ENCODE measurements at regions not wholly inside any gene's neighbourhood (a gene's known extent, or its start where the extent isn't known, plus 50 kb on each side); places are given as distances from the start of the nearest gene placed in this dataset.

- 100% methylated on average over 1 of the region's 2 CpGs for WGBS (ENCODE audit: insufficient coverage)
- DNase-seq = no peak
- H3K36me3 ChIP-seq (replicated peaks in 1 of 2; ENCODE audit: control extremely low read depth in 1 of 2, control insufficient read depth in 1 of 2, extremely low read depth in 1 of 2, insufficient read depth in 2 of 2, low read length in 1 of 2) = no peaks in the 10 kb centered on the region
- no peak overlapping the region for H3K27ac ChIP-seq (ENCODE audit: low read length in 2 of 2)
- intact Hi-C loops (cut with micrococcal nuclease) = no loop called here
- peaks cover 9 to 10% of the 10 kb centered on the region in 2 donors for H3K4me1 ChIP-seq (ENCODE audit: control insufficient read depth in 2 of 2, insufficient read depth in 2 of 2, low read length in 2 of 2)
- ChIA-PET CTCF (interaction anchor here (0.8 kb wide), 1 partner anchor 21 kb away, joined by 3 read pairs; no protein-coding TSS in a partner anchor), POLR2A (no interaction called here)
- H4K20me1 ChIP-seq (ENCODE audit: control insufficient read depth, insufficient read depth, low read length, poor library complexity, severe bottlenecking) = no peaks in the 10 kb centered on the region
- H3K4me3 ChIP-seq (ENCODE audit: control extremely low read depth in 1 of 5, extremely low read depth in 1 of 5, insufficient read depth in 1 of 5, low read depth in 2 of 5, low read length in 4 of 5) = no peak overlapping the region
- Mint-ChIP-seq H3K9me3 (ENCODE audit: insufficient read depth) (no peaks in the 10 kb centered on the region), H3K27ac (no peak overlapping the region), H3K27me3 (peaks cover 9% of the 10 kb centered on the region), H3K4me3 (peak overlapping the region; percentile 12), H3K4me1 (peaks cover 11% of the 10 kb centered on the region)
- H3K4me2 ChIP-seq (replicated peaks; ENCODE audit: low read depth, low read length, poor library complexity, severe bottlenecking) = peak overlapping the region; percentile 38
- TF ChIP-seq, protein P1, sequence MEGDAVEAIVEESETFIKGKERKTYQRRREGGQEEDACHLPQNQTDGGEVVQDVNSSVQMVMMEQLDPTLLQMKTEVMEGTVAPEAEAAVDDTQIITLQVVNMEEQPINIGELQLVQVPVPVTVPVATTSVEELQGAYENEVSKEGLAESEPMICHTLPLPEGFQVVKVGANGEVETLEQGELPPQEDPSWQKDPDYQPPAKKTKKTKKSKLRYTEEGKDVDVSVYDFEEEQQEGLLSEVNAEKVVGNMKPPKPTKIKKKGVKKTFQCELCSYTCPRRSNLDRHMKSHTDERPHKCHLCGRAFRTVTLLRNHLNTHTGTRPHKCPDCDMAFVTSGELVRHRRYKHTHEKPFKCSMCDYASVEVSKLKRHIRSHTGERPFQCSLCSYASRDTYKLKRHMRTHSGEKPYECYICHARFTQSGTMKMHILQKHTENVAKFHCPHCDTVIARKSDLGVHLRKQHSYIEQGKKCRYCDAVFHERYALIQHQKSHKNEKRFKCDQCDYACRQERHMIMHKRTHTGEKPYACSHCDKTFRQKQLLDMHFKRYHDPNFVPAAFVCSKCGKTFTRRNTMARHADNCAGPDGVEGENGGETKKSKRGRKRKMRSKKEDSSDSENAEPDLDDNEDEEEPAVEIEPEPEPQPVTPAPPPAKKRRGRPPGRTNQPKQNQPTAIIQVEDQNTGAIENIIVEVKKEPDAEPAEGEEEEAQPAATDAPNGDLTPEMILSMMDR (IDR thresholded peaks at IDR 0.05) = no peak
- no peak for TF ChIP-seq EZH2 (IDR thresholded peaks at IDR 0.05; ENCODE audit: borderline replicate concordance, insufficient read depth, low read depth, low read length, poor library complexity, severe bottlenecking)
- peaks cover 0 to 2% (median 0%) of the 10 kb centered on the region in 3 donors for H3K9me3 ChIP-seq (ENCODE audit: control extremely low read depth in 1 of 3, control insufficient read depth in 2 of 3, insufficient read depth in 1 of 3, low read length in 2 of 3)
- no peaks in the 10 kb centered on the region for H3K79me2 ChIP-seq (ENCODE audit: control insufficient read depth, insufficient read depth, low read length)
- H3K9ac ChIP-seq (ENCODE audit: low read length) = no peak overlapping the region
- ATAC-seq (ENCODE audit: low read depth) = no peak
- peaks cover 0 to 3% (median 0%) of the 10 kb centered on the region in 4 experiments for H3K27me3 ChIP-seq (replicated peaks in 1 of 4; ENCODE audit: control extremely low read depth in 1 of 4, control insufficient read depth in 3 of 4, insufficient read depth in 4 of 4, low read length in 3 of 4)
- peak overlapping the region; percentile 62 for H2AFZ ChIP-seq (ENCODE audit: insufficient read depth, low read depth, low read length, poor library complexity, severe bottlenecking)
These were observed 379.3 kb upstream of the DCN start for GRCh38 chr12:91561958-91562325.

- peaks cover 7% of the 10 kb centered on the region for H3K27me3 Mint-ChIP-seq
- TF ChIP-seq, protein P1 (IDR thresholded peaks at IDR 0.05) = no peak
- TF ChIP-seq EZH2 (IDR thresholded peaks at IDR 0.05; ENCODE audit: borderline replicate concordance, insufficient read depth, low read depth, low read length, poor library complexity, severe bottlenecking) = no peak
- no peak overlapping the region for H3K4me3 Mint-ChIP-seq
- 86% methylated on average over 1 of the region's 3 CpGs for WGBS (ENCODE audit: insufficient coverage)
- peaks cover 11% of the 10 kb centered on the region for H3K4me1 Mint-ChIP-seq
- no peaks in the 10 kb centered on the region for H3K9me3 Mint-ChIP-seq (ENCODE audit: insufficient read depth)
- intact Hi-C loops (cut with micrococcal nuclease) = no loop called here
- ATAC-seq (ENCODE audit: low read depth) = no peak
- Histone ChIP-seq H3K4me3 (ENCODE audit: control extremely low read depth in 1 of 5, extremely low read depth in 1 of 5, insufficient read depth in 1 of 5, low read depth in 2 of 5, low read length in 4 of 5) (no peak overlapping the region), H4K20me1 (ENCODE audit: control insufficient read depth, insufficient read depth, low read length, poor library complexity, severe bottlenecking) (no peaks in the 10 kb centered on the region), H3K9me3 (ENCODE audit: control extremely low read depth in 1 of 3, control insufficient read depth in 2 of 3, insufficient read depth in 1 of 3, low read length in 2 of 3) (peaks cover 0 to 6% (median 0%) of the 10 kb centered on the region in 3 donors), H3K27ac (ENCODE audit: low read length in 2 of 2) (no peak overlapping the region), H3K79me2 (ENCODE audit: control insufficient read depth, insufficient read depth, low read length) (no peaks in the 10 kb centered on the region), H3K4me1 (ENCODE audit: control insufficient read depth in 2 of 2, insufficient read depth in 2 of 2, low read length in 2 of 2) (peaks cover 9 to 10% of the 10 kb centered on the region in 2 donors), H2AFZ (ENCODE audit: insufficient read depth, low read depth, low read length, poor library complexity, severe bottlenecking) (no peak overlapping the region), H3K27me3 (replicated peaks in 1 of 4; ENCODE audit: control extremely low read depth in 1 of 4, control insufficient read depth in 3 of 4, insufficient read depth in 4 of 4, low read length in 3 of 4) (peaks cover 0 to 8% (median 0%) of the 10 kb centered on the region in 4 experiments), H3K9ac (ENCODE audit: low read length) (no peak overlapping the region), H3K4me2 (replicated peaks; ENCODE audit: low read depth, low read length, poor library complexity, severe bottlenecking) (no peak overlapping the region), H3K36me3 (replicated peaks in 1 of 2; ENCODE audit: control extremely low read depth in 1 of 2, control insufficient read depth in 1 of 2, extremely low read depth in 1 of 2, insufficient read depth in 2 of 2, low read length in 1 of 2) (no peaks in the 10 kb centered on the region)
- ChIA-PET POLR2A (no interaction called here), CTCF (interaction anchor here (0.8 kb wide), 1 partner anchor 21 kb away, joined by 3 read pairs; no protein-coding TSS in a partner anchor)
- H3K27ac Mint-ChIP-seq = no peak overlapping the region
- no peak for DNase-seq
These were observed 378.8 kb upstream of the DCN start for GRCh38 chr12:91561301-91561957.
